ENCODE measurements at regions not wholly inside any gene's neighbourhood (a gene's known extent, or its start where the extent isn't known, plus 50 kb on each side); places are given as distances from the start of the nearest gene placed in this dataset.

GRCh38 chr11:70740488-70740851 lies 342.1 kb downstream of the CTTN start (continued):
- no peak for TF ChIP-seq CEBPB (IDR thresholded peaks at IDR 0.05; ENCODE audit: low read depth)

DNA sequence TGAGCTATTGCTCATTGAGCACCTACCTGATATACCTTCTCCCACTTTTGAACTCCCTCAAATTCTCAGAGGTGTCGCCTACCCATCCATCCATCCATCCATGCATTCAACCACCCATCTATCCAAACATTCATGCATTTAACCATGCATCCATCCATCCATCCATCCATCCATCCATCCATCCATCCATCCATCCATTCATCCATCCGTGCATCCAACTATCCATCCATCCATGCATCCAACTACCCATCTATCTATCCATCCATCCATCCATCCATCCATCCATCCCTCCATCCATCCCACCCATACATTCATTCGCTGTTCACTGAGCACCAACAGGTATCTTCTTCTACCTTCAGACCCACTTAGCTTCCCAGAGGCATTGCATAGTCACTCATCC lies 342.8 kb downstream of the CTTN start:
- Histone ChIP-seq H3K9ac (ENCODE audit: low read length) (no peak overlapping the region), H3K4me2 (ENCODE audit: low read length) (no peak overlapping the region), H3K4me3 (replicated peaks in 1 of 2; ENCODE audit: low read depth in 1 of 2, low read length in 2 of 2) (no peak overlapping the region), H3K36me3 (ENCODE audit: control insufficient read depth in 1 of 2, insufficient read depth in 2 of 2, low read length in 2 of 2) (no peaks in the 10 kb centered on the region), H3K4me1 (ENCODE audit: control insufficient read depth in 1 of 2, insufficient read depth in 2 of 2, low read length in 2 of 2) (peaks cover 6% of the 10 kb centered on the region in 2 experiments; a peak in 3 of 4 replicates), H3K27ac (ENCODE audit: low read depth, low read length) (no peak overlapping the region), H2AFZ (ENCODE audit: low read depth, low read length, poor library complexity, severe bottlenecking) (no peak overlapping the region), H3K9me3 (ENCODE audit: control insufficient read depth in 1 of 2, insufficient read depth in 1 of 2, low read depth in 1 of 2, low read length in 2 of 2) (no peaks in the 10 kb centered on the region), H3K27me3 (ENCODE audit: insufficient read depth, low read length) (no peaks in the 10 kb centered on the region), H4K20me1 (ENCODE audit: insufficient read depth) (no peaks in the 10 kb centered on the region), H3K79me2 (ENCODE audit: insufficient read depth, low read length) (no peaks in the 10 kb centered on the region), H3K9me2 (ENCODE audit: insufficient read depth) (no peaks in the 10 kb centered on the region)
- ChIA-PET RAD21 (ENCODE audit: low non-redundant PET in 1 of 2, low total read pairs in 2 of 2, uncharacterized antibody in 2 of 2, unreplicated experiment in 2 of 2) (no interaction called here), CTCF (no interaction called here), POLR2A (no interaction called here)
- TF ChIP-seq CTCF (IDR thresholded peaks at IDR 0.05 in 2 of 3, conservative IDR thresholded peaks at IDR 0.05 in 1 of 3; ENCODE audit: borderline replicate concordance in 1 of 3, insufficient read depth in 1 of 3, low read depth in 2 of 3, low read length in 2 of 3) = no peak
- no peak for TF ChIP-seq SIN3A (IDR thresholded peaks at IDR 0.05; ENCODE audit: low read depth)
- no peak for TF ChIP-seq CEBPB (IDR thresholded peaks at IDR 0.05; ENCODE audit: low read depth)
- no peak for TF ChIP-seq RAD21 (IDR thresholded peaks at IDR 0.05; ENCODE audit: low read depth)
- no peak for TF ChIP-seq ZFX (IDR thresholded peaks at IDR 0.05)
- TF ChIP-seq YY1 (IDR thresholded peaks at IDR 0.05; ENCODE audit: extremely low read depth, insufficient replicate concordance, low read depth, low read length) = no peak
- no peak for TF ChIP-seq SRF (IDR thresholded peaks at IDR 0.05; ENCODE audit: low read depth)
- TF ChIP-seq JUND (IDR thresholded peaks at IDR 0.05) = no peak
- TF ChIP-seq FOSL1 (IDR thresholded peaks at IDR 0.05; ENCODE audit: low read depth) = no peak
- no peak for TF ChIP-seq EZH2 (IDR thresholded peaks at IDR 0.05)
- TF ChIP-seq SP1 (IDR thresholded peaks at IDR 0.05; ENCODE audit: low read depth) = no peak
- no peak for TF ChIP-seq TCF7L2 (IDR thresholded peaks at IDR 0.05; ENCODE audit: borderline replicate concordance, extremely low read depth, insufficient read depth, insufficient read length)
- TF ChIP-seq ZNF274 (IDR thresholded peaks at IDR 0.05; ENCODE audit: low read depth, low read length) = no peak
- DNase-seq (ENCODE audit: low read depth, low spot score) (no peak), ATAC-seq (no peak)
- intact Hi-C loops (cut with micrococcal nuclease) = no loop called here
- BruUV-seq (replicated peaks) = no TSS peak
